Activated T-helper 9 cell treated with anti-CD3 and anti-CD28 coated beads, Interleukin-2, amount 50 U/mL, for 16 hours (primary cell): ENCODE measurements at regions not wholly inside any gene's neighbourhood (a gene's known extent, or its start where the extent isn't known, plus 50 kb on each side); places are given as distances from the start of the nearest gene placed in this dataset.

Source experiments
- DNase-seq: peaks from one replicate; pipeline ENCODE4 v3.0.0-alpha.2; 2020; ENCODE audit warnings: low read depth

GRCh38 chr14:100638211-100638855 lies 51.1 kb upstream of the BEGAIN start:
- no peak for DNase-seq

- DNase-seq = no peak
Measured at GRCh38 chr14:100639280-100639679, 52.1 kb upstream of the BEGAIN start.

- peak; percentile 45 for DNase-seq
Measured at GRCh38 chr14:100640471-100641273, 53.5 kb upstream of the BEGAIN start.

- no peak for DNase-seq
Measured at GRCh38 chr14:100641274-100641860, 54.1 kb upstream of the BEGAIN start.

- no peak for DNase-seq
Measured at GRCh38 chr14:100643426-100643825, 56.2 kb upstream of the BEGAIN start.

- no peak for DNase-seq
Measured at GRCh38 chr14:100644383-100644782, 57.2 kb upstream of the BEGAIN start.

GRCh38 chr14:100644784-100645183 lies 57.6 kb upstream of the BEGAIN start:
- no peak for DNase-seq

GRCh38 chr14:100645196-100645981 lies 58.2 kb upstream of the BEGAIN start:
- peak; percentile 67 for DNase-seq

GRCh38 chr14:100645982-100646314 lies 58.7 kb upstream of the BEGAIN start:
- DNase-seq = no peak

- no peak for DNase-seq
Measured at GRCh38 chr14:100648474-100649172, 61.4 kb upstream of the BEGAIN start.

GRCh38 chr14:100649173-100649519 lies 61.9 kb upstream of the BEGAIN start:
- no peak for DNase-seq

GRCh38 chr14:100651999-100652508 lies 64.8 kb upstream of the BEGAIN start:
- no peak for DNase-seq

- DNase-seq = no peak
Measured at GRCh38 chr14:100652744-100653143, 65.5 kb upstream of the BEGAIN start.

- DNase-seq = no peak
Measured at GRCh38 chr14:100653409-100653808, 66.2 kb upstream of the BEGAIN start.

- DNase-seq = no peak
Measured at GRCh38 chr14:100654025-100654813, 67.0 kb upstream of the BEGAIN start.

GRCh38 chr14:100654814-100655740 lies 67.9 kb upstream of the BEGAIN start:
- DNase-seq = peak; percentile 19

- no peak for DNase-seq
Measured at GRCh38 chr14:100655741-100656085, 68.5 kb upstream of the BEGAIN start.

- DNase-seq = no peak
Measured at GRCh38 chr14:100656996-100657395, 69.7 kb upstream of the DLK1 start.

GRCh38 chr14:100657780-100658179 lies 68.9 kb upstream of the DLK1 start:
- no peak for DNase-seq
